DND-41 (cell line): ENCODE measurements at regions not wholly inside any gene's neighbourhood (a gene's known extent, or its start where the extent isn't known, plus 50 kb on each side); places are given as distances from the start of the nearest gene placed in this dataset.

ENCODE experiments used
- CTCF ChIP-seq: IDR thresholded peaks from 2 replicates; pipeline ENCODE4 v1.5.1; 2012; ENCODE audit warnings: borderline replicate concordance, low read length, moderate library complexity, mild to moderate bottlenecking; ENCODE audit not compliant: poor library complexity, severe bottlenecking; ENCODE audit errors: extremely low read depth
- EZH2 ChIP-seq: IDR thresholded peaks from 3 replicates; pipeline ENCODE4 v1.6.1; 2012; ENCODE audit warnings: borderline replicate concordance, low read depth, mild to moderate bottlenecking, moderate library complexity, low read length, inconsistent platforms; ENCODE audit not compliant: severe bottlenecking

- TF ChIP-seq CTCF (no peak), EZH2 (no peak)
These were observed 299.6 kb downstream of the TDRD3 start for GRCh38 chr13:60696602-60697001.
